Stimulated activated CD4-positive, alpha-beta T cell treated with anti-CD3 and anti-CD28 coated beads, Interleukin-4, amount 100 ng/mL, for 24 hours (primary cell): ENCODE measurements at regions not wholly inside any gene's neighbourhood (a gene's known extent, or its start where the extent isn't known, plus 50 kb on each side); places are given as distances from the start of the nearest gene placed in this dataset.
"Not testable (repeated sequence)": the region's sequence is repeated elsewhere in the genome, so short reads cannot be mapped to it uniquely, and the experiment has no call there.

ENCODE experiments used
- DNase-seq: peaks from one replicate; pipeline ENCODE4 v3.0.0-alpha.2; 2020

DNA sequence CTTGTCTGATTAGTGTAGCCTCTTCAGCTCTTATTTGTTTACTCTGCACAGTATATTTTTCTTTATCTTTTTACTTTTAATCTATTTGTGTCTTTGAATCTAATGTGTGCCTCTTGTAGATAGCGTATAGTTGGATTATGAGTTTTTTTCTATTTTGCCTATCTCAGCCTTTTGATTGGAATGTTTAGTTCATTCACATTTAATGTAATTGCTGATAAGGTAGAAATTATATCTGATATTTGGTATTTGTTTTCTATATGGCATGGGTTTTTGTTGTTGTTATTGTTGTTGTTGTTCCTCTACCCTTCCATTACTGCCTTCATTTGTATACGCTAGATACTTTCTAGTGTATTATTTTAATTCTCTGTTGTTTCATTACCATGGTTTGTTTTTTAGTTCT lies 131.7 kb upstream of the GRIK3 start:
- DNase-seq: no peak

DNA sequence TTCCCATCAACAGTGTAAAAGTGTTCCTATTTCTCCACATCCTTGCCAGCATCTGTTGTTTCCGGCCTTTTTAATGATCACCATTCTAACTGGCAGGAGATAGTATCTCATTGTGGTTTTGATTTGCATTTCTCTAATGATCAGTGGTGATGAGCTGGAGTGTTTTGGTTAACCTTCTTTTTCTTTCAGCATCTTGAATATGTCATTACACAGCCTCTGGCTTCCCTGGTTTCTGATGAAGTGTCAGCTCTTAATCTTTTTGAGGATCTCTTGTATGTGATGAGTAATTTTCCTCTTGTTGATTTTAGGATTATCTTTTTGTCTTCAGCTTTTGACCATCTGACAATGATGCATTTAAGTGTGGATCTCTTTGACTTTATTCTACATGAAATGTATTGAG lies 133.2 kb upstream of the GRIK3 start:
- no peak for DNase-seq

DNA sequence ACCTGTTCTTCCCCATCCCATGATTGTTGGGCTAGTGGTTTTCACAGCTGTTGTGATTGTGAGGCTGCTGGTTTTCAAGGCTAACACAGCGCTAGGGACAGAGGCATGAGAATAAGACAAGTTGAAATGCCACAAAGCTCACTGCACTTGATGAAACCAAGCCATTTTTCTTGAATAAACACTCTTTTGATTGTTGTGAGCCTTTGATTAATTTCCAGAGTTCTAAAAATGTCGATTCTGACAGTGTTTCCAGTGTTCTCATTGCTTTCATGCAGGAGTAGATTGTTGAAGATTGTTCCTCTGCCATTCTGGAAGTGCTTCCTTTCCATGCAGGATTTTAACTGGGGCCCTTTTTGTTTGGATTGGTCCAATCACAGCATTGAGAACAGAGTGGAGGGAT lies 134.9 kb upstream of the GRIK3 start:
- no peak for DNase-seq

DNA sequence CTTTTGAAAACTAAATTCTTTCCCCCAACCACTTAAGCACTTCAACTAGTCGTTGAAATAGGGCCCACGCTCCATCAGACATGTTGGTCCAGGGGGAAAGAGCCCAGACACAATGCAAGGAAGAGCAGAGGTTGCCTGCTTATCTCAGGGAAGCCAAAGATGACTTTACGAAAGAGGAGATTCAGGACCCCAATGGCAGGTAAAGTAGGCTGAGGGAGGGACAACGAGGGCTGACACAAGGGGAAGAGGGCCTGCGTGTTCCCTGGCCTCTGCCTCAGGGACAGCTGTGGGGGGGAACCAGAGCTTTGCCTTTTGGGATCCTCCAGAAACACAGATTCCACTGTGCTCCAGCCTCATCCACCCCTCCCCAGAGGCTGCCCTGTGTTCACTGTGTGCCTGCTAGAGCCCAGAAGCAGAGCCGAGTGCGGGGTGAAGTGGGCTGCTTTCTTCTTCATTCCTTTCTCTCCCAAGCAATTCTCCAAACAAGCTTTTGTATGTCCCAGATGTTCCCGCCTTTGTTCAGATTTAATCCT lies 135.5 kb upstream of the GRIK3 start:
- no peak for DNase-seq

DNA sequence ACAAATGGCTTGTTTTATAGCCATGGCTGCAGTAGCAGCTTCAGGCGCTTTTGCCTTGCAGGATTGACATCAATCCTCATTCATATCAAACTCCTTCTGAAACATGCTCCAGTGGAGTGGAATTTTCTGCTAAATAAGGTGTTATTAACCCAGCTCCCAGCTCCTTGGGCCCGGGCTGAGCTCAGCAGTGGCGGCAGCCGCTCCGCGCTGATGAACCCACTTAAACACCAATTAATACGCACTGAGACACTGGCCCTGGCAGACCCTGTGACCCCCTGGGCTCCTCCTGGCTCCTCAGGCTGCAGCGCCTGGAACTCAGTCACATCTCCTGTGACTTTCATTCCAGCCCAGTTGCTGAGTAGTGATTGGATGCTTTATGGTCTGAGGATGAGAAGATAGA lies 137.4 kb upstream of the GRIK3 start:
- no peak for DNase-seq

DNA sequence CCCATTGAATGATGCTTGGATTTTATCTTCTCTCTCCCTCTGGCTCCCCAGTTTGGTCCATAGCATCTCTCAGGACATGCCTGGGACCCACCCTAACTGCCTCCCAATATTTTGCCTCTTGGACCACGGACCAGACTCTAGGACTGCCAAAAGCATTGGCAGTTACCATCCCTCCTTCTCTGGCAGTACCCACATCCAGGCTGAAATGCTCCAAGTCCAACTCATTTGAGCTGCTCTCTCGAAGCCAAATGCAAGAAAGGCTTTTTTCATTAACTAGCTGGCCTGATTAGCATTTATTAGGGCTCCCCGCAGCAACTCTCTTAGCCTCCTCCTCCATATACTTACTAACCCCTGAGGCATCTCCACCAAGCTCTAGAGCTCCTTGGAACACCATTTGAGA lies 140.0 kb upstream of the GRIK3 start:
- no peak for DNase-seq

DNA sequence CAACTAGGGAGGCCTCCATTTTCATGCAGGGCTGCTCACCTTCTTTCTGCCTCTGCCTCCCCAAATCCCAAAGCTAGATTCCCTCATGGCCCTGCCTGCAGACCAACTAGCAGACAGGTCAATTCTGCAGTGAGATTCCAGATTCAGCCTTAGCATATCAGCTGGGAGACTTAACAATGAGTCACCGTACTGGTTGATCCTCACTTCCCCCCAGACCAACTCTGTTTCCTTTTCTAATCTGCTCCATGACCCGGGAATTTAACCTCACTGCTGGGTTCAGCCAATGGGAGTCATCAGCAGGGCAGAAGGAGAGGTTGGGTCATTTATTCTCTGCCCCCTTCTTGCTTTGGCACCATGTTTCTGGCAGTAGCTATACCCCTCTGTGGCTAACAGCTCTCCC lies 140.6 kb upstream of the GRIK3 start:
- no peak for DNase-seq

DNA sequence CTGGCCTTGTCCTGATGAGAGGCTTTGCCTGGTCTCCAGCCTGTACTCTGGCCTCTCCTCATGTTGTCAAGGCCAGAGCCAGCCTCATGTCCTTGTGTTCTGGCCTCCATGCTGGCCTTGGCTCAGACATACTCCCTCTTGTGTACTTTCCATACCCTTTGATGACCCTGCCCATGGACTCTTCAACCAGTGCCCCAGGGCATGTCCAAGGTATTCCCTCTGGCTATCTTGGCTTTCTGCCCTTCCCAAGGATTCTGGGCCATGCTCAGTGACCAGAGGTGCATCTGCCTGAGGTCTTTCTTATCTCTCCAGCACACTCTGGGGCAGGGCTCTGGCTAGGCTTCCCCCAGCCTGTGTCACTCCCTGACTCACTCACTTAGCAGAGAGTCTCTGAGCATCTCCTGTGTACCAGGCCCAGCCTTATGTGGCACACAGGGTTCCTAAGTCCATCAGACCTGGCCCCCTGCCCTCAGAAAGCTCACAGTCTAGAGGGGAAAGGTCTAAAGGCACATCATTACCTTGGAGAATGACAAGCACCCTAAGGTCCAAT lies 141.4 kb upstream of the GRIK3 start:
- no peak for DNase-seq

DNA sequence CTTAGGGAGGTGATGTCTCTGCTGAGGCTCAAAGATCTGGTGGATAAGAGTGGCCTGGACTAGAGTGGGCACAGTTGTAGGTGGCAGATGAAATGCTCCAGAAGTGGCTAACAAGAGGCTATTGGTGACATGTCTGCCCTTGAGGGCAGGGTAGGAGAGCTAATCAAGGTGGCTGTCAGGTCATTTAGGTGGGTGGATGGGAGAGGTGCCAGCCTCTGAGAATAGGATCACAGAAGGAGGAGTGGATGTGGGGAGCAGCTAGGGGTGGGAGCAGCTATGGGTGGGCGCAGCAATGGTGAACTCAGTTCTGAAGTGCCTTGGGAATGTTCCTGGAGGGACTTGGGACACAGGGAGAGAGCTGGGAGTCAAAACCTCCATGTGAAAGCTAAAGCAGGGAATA lies 142.0 kb upstream of the GRIK3 start:
- DNase-seq: no peak

DNA sequence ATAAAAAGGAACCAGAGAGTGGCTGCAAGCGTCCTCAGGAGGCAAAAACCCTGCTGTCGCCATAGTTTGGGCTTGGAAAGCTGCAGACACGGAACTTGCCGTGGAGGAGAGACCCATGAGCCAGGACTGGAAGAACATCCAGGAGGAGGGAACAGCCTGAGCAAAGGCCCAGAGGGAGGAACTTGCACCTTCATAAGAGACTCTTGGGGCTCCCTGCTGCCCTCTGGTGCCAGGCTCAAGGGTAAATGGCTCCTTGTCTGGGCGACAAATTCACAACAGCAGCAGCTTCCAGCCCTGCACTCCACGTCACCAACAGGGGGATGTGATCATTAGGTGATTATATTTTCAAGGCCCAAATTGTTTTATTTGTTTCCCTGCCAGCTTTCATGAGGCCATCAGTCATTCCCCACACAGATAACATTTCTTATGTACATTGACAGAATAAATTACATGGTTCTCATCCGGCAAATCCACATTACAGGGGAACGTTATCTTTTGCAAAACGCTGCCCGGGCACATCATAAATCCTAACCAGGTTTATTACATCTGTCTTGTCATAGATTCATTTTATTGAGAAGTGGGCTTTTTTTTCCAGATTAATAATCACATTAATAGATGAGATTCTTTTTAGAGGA lies 143.0 kb upstream of the GRIK3 start:
- DNase-seq: no peak

DNA sequence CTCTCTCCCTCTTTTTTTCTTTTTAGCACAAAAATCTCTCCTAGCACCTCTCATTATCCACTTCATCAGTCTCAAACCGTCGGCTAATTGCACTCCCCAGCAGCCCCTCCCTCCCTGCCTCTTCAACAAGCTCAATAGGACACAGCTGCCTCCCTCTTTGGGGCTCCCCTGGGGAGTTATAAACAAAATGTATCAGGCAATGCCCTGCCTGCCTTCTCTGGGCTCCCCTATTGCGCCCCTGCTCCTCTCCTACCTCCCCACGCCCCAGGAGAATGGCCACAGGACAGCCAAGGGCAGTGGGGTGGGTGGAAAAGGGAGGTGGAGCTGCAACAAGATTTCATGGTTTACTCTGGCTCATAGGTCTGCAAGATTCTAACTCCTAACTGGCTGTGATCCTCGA lies 147.1 kb upstream of the GRIK3 start:
- DNase-seq: no peak

DNA sequence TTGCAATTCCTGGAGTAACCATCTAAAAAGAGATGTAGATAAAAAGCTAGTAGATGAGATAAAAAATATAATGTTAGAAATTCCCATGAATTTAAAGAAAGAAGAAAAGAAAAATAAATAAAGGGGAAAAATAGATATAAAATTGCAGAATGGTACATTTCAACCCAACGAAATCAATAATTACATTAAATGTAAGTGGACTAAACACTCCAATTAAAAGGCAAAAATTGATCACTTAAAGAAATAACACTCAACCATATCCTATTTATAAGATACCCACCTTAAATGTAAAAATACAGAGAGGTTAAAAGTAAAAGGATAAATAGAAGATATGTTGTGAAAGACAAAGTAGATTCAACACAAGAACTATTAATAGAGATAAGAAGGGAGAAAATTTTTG lies 150.5 kb upstream of the GRIK3 start:
- no peak for DNase-seq

DNA sequence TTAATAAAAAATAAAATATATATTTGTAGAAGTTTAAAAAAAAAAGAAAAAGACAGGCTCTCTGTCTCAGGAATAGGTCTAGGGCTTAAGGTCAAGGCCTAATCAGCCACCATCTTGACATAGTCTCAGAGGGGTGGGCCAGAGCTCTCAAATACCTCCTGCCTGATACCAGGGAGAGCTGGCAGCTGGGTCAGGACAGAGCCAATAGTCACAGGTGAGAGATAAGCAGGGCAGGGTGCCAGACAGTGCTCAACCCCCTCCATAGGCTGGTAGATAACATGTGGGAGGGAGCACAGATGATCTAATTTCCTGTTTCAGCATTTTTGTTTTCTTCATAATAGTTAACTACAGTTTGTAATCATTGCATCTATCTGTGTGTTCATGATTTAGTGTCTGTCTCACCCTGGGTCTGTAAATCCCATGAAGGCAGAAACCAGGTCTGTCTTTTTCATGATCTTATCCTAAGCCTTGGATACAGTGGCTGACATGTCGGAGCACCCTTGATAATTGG lies 152.0 kb upstream of the GRIK3 start:
- DNase-seq: no peak

DNA sequence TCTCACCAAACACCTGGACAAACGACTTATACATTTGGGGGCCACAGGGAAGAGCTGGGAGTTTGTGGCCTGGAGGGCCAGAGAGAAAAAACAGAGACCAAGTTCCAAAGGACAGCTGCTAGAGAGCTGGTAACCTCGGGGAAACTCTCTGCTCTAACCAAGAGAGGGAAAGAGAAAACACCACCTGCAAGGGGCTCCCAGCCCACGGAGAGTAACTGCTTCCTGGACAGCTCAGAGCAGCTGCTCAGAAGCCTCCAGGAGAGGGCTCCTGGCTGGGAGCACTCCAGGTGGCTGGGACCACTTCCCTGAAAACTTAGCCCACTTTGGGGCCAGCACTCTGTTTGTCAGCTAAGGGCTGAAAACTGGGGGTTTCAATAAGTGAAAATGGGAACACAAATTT lies 154.8 kb upstream of the GRIK3 start:
- no peak for DNase-seq

DNA sequence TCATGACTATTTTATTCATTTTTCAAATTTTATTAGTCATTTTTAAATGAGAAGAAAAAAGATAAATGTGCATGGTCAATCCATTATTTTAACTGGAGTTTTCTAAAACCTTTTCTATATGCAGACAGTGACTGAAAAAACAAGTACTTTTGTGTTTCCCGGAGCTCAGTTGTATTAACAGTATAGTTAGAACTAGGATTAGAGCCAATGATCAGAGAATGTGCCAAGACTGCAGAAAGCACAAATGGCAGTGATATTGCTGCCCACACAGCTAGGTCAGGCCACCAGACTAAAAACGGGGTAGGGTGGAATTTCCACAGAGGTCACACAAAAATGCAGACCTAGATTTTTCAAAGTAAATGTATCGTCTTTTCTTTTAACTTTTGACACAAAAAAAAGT lies 163.1 kb upstream of the GRIK3 start:
- no peak for DNase-seq

DNA sequence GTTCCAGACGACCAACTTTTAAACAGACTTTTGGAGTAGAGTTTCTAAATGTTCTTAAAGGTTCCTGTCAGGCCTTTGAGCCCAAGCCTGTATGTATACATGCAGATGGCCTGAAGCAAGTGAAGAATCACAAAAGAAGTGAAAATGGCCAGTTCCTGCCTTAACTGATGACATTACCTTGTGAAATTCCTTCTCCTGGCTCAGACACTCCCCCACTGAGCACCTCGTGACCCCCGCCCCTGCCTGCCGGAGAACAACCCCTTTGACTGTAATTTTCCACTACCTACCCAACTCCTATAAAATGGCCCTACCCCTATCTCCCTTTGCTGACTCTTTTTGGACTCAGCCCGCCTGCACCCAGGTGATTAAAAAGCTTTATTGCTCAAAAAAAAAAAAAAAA lies 180.0 kb upstream of the GRIK3 start:
- not testable (repeated sequence) for DNase-seq

DNA sequence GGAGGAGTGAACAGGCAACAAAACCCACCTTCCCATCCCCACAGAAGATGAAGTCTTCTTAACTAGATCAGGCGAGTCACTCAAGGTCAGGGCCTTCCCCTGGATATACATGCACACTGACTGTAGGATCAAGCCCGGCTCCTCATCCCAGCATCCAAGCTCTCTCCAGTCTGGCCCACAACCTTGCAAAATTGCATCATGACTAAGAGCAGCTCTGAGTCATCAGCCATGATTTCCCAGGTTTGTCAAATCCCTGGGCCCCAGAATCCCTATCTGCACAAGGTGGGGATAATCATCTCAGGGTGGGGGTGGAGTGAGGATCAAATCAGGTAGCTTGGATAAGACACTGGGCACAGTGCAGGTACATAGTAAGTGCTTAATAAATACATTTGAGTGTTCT lies 199.3 kb upstream of the GRIK3 start:
- no peak for DNase-seq

DNA sequence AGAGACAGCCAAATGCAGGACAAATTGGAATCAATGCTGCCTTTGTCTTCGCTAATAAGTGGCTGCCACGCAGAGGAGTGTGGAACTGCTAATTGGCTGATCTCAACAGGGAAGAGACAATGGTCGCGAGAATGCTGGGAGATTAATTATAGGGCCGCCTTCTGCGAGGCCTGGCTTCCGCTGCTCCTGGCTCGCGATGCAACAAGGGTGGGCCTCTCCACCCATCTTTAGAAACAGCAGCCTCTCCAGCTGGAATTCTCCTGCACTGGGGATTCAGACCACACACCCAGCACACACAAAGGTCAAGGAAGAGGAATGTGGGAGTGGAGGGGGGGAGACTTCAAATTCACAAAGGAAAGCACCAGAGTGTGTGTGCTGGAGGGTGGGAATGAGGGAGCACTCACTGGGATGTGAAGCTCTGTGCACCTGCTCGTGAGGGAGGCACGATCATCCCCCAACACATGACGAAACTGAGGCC lies 200.7 kb upstream of the GRIK3 start:
- DNase-seq: no peak

DNA sequence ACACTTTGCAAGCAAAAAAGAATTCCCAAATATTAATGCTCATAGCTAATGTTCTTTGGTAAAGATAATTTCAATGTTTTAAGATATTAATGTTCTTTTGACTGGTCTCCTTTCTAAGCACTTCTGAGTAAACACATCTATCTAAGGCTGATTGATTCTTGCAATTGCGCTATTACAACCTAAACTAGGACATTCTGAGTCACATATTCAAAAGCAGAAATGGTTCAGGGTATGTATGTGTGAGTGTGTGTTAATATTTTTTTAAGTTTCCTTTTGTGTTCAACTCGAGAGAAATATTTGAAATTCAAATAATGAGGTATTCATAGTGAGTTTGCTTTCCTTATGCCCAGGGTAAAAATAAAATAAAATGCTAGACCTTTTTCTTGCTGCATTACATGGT lies 203.6 kb upstream of the GRIK3 start:
- no peak for DNase-seq

DNA sequence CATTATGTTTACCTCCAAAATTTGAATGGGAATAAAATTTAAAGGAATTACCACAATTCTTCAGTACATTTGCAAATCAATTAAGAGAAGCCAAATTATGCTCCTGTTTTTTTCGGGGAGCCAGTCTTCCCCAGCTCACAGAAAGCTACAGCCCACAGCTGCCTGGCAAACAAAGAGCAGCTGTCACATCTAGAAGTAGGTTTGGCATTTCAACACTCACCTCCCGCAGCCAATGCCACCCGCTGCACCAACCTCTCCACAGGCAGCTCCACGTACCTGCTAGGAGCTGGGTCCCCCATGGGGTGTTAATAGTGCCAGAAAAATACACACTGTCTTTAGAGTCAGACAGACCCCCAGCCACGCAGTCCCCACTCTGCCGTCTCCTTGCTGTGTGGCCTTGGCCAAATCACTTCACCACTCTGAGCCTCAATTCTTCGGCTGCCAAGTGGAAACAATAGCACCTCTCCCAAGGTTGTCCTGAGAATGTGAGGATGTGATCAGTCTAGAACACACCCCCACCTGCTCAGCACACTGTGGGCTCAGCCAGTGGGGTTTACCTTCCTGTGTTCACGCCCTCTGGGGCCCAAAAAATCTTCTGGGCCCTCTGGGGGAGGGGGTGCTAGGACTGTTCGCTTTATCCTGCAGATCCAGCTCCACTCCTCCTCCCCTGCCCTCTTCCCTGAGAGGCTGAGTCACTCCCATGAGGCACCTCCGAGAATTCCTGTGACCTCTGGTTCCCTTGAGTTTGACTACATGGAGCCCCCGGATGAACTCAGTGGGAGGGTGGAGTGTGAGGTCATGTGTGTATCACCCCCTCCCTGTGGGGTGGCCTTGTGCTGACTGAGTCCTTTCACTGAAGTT lies 204.3 kb upstream of the GRIK3 start:
- DNase-seq: no peak

DNA sequence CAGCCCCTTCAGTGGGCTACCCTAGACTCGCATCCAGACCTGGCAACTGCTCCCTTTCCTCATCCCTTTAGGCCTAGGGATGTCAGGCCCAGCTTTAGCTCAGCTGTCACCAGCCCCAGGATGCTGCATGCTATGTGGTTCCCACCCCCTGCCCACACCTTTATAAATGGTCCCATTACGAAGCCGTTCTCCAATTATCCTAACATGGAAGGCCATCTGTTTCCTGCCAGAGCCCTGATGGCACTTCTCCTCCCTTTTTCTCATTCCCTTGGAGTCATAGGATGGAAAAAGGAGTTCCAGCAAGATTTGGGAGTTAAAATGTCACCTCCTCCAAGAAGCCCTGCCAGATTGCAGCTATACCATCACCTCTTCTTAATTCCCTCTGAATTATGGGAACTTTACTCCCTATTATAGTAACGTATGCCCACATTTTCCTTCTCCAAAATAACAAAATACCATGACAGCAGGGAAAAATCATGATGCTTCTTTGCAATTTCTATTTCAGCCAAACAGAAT lies 205.0 kb upstream of the GRIK3 start:
- DNase-seq: no peak

DNA sequence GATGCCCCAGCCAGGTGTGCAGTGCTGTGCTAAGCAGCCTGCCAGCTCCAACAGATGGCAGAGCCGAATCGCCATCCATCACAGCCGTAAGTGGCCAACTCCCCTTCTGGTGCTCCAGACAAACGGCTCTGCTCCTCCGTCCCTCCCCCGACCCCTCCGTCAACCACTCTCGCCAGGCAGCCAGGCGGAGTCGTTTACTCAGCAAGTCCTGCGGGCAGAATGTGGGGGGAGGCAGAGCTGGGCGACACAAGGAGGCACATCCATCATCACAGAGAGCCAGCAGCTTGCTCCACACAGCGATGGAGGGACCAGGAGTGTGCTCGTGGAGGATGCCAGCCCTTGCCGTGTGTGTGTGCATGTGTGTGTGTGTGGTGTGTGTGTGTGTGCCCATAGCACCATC lies 206.6 kb upstream of the GRIK3 start:
- no peak for DNase-seq

DNA sequence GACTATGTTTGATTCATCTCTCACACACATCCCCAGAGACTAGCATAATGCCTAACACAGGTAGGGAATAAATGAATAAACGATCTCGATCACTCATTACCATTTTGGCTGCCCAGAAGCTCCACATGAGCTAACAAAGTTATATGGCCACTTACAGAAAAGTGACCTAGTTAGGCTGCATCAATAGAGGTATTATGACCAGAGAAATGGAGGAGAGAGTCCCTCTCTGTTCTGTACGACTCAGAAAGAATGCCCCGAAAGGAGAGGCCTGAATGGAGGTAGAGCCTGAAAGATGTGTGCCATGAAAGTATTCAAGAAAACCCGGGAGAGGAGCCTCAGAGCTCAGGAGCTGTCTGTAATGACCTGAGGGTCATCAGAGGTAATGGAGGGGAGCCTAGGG lies 208.2 kb upstream of the GRIK3 start:
- no peak for DNase-seq
